Central memory CD8-positive, alpha-beta T cell (primary cell): ENCODE measurements at regions not wholly inside any gene's neighbourhood (a gene's known extent, or its start where the extent isn't known, plus 50 kb on each side); places are given as distances from the start of the nearest gene placed in this dataset.

ENCODE experiments used
- ATAC-seq: fragments of 150-1000 bp; cut with Tn5 transposase; replicated peaks from 2 replicates; pipeline ENCODE4 v1.10.0; 2022; ENCODE audit warnings: mild to moderate bottlenecking, moderate FRiP score, moderate number of reproducible peaks; ENCODE audit not compliant: poor library complexity, severe bottlenecking; ENCODE audit errors: extremely low read depth
- DNase-seq, 2 donors: peaks; one replicate each; pipeline ENCODE4 v3.0.0; 2021; ENCODE audit warnings: low spot score in 2 of 2
- H3K27ac Mint-ChIP-seq: one replicate; pipeline ENCODE4 v1.8.0; 2022; ENCODE audit warnings: low read depth, mild to moderate bottlenecking, moderate library complexity, mixed read lengths
- H3K27me3 Mint-ChIP-seq: one replicate; pipeline ENCODE4 v1.8.0; 2022; ENCODE audit warnings: mixed read lengths
- H3K36me3 Mint-ChIP-seq: one replicate; pipeline ENCODE4 v1.8.0; 2022; ENCODE audit warnings: mild to moderate bottlenecking, moderate library complexity, mixed read lengths; ENCODE audit not compliant: insufficient read depth
- H3K4me1 Mint-ChIP-seq: one replicate; pipeline ENCODE4 v1.8.0; 2022; ENCODE audit warnings: mixed read lengths
- H3K4me3 Mint-ChIP-seq: one replicate; pipeline ENCODE4 v1.8.0; 2022; ENCODE audit warnings: mild to moderate bottlenecking, moderate library complexity, mixed read lengths
- H3K9me3 Mint-ChIP-seq: one replicate; pipeline ENCODE4 v1.8.0; 2022; ENCODE audit warnings: mixed read lengths

GRCh38 chr5:61667525-61668218, 335.6 kb downstream of the ZSWIM6 start:
- H3K4me1 Mint-ChIP-seq: peaks cover 8% of the 10 kb centered on the region
- DNase-seq (no peak), ATAC-seq (no peak)
- H3K27ac Mint-ChIP-seq: no peak overlapping the region
- H3K9me3 Mint-ChIP-seq: no peaks in the 10 kb centered on the region
- H3K4me3 Mint-ChIP-seq: no peak overlapping the region
- H3K36me3 Mint-ChIP-seq: no peaks in the 10 kb centered on the region
- H3K27me3 Mint-ChIP-seq: peaks cover 31% of the 10 kb centered on the region

- Mint-ChIP-seq H3K4me1 (peaks cover 8% of the 10 kb centered on the region), H3K36me3 (no peaks in the 10 kb centered on the region), H3K27me3 (peaks cover 31% of the 10 kb centered on the region), H3K9me3 (no peaks in the 10 kb centered on the region), H3K4me3 (no peak overlapping the region), H3K27ac (no peak overlapping the region)
- ATAC-seq (no peak), DNase-seq (no peak)
These were observed 337.5 kb downstream of the ZSWIM6 start for GRCh38 chr5:61669531-61669930.

GRCh38 chr5:61670941-61671340, 338.9 kb downstream of the ZSWIM6 start:
- ATAC-seq (no peak), DNase-seq (no peak)
- Mint-ChIP-seq H3K4me3 (no peak overlapping the region), H3K9me3 (no peaks in the 10 kb centered on the region), H3K27me3 (peaks cover 34% of the 10 kb centered on the region), H3K27ac (no peak overlapping the region), H3K36me3 (no peaks in the 10 kb centered on the region), H3K4me1 (peaks cover 6% of the 10 kb centered on the region)

GRCh38 chr5:61673007-61673735, 341.1 kb downstream of the ZSWIM6 start:
- H3K27ac Mint-ChIP-seq: no peak overlapping the region
- no peaks in the 10 kb centered on the region for H3K9me3 Mint-ChIP-seq
- no peaks in the 10 kb centered on the region for H3K4me1 Mint-ChIP-seq
- peaks cover 30% of the 10 kb centered on the region for H3K27me3 Mint-ChIP-seq
- no peak overlapping the region for H3K4me3 Mint-ChIP-seq
- ATAC-seq: no peak
- H3K36me3 Mint-ChIP-seq: no peaks in the 10 kb centered on the region
- DNase-seq: no peak

- Mint-ChIP-seq H3K36me3 (no peaks in the 10 kb centered on the region), H3K27ac (no peak overlapping the region), H3K27me3 (peaks cover 35% of the 10 kb centered on the region), H3K9me3 (no peaks in the 10 kb centered on the region), H3K4me3 (no peak overlapping the region), H3K4me1 (no peaks in the 10 kb centered on the region)
- DNase-seq (no peak), ATAC-seq (no peak)
These were observed 342.3 kb downstream of the ZSWIM6 start for GRCh38 chr5:61674378-61674777.

- Mint-ChIP-seq H3K27me3 (peaks cover 35% of the 10 kb centered on the region), H3K9me3 (no peaks in the 10 kb centered on the region), H3K4me3 (no peak overlapping the region), H3K36me3 (no peaks in the 10 kb centered on the region), H3K27ac (no peak overlapping the region), H3K4me1 (no peaks in the 10 kb centered on the region)
- ATAC-seq: no peak
- DNase-seq: no peak
These were observed 343.1 kb downstream of the ZSWIM6 start for GRCh38 chr5:61675015-61675692.

- no peak for ATAC-seq
- no peaks in the 10 kb centered on the region for H3K9me3 Mint-ChIP-seq
- H3K27ac Mint-ChIP-seq: no peak overlapping the region
- no peaks in the 10 kb centered on the region for H3K36me3 Mint-ChIP-seq
- DNase-seq: no peak
- peaks cover 34% of the 10 kb centered on the region for H3K27me3 Mint-ChIP-seq
- H3K4me1 Mint-ChIP-seq: no peaks in the 10 kb centered on the region
- H3K4me3 Mint-ChIP-seq: no peak overlapping the region
These were observed 345.2 kb downstream of the ZSWIM6 start for GRCh38 chr5:61677220-61677619.

- Mint-ChIP-seq H3K4me3 (no peak overlapping the region), H3K27me3 (peaks cover 34% of the 10 kb centered on the region), H3K27ac (no peak overlapping the region), H3K36me3 (no peaks in the 10 kb centered on the region), H3K4me1 (no peaks in the 10 kb centered on the region), H3K9me3 (no peaks in the 10 kb centered on the region)
- DNase-seq: no peak
- no peak for ATAC-seq
These were observed 346.9 kb downstream of the ZSWIM6 start for GRCh38 chr5:61678966-61679365.

- Mint-ChIP-seq H3K9me3 (no peaks in the 10 kb centered on the region), H3K4me1 (no peaks in the 10 kb centered on the region), H3K36me3 (no peaks in the 10 kb centered on the region), H3K27ac (no peak overlapping the region), H3K4me3 (no peak overlapping the region), H3K27me3 (peaks cover 30% of the 10 kb centered on the region)
- ATAC-seq: no peak
- no peak for DNase-seq
These were observed 347.5 kb downstream of the ZSWIM6 start for GRCh38 chr5:61679562-61679961.

- no peak overlapping the region for H3K27ac Mint-ChIP-seq
- H3K9me3 Mint-ChIP-seq: no peaks in the 10 kb centered on the region
These were observed 348.2 kb downstream of the ZSWIM6 start for GRCh38 chr5:61680247-61680646.

GRCh38 chr5:61683148-61683547, 351.1 kb downstream of the ZSWIM6 start:
- Mint-ChIP-seq H3K27me3 (peaks cover 58% of the 10 kb centered on the region), H3K27ac (no peak overlapping the region), H3K4me1 (no peaks in the 10 kb centered on the region), H3K4me3 (no peak overlapping the region), H3K9me3 (no peaks in the 10 kb centered on the region), H3K36me3 (no peaks in the 10 kb centered on the region)
- ATAC-seq (no peak), DNase-seq (no peak)

More at GRCh38 chr5:61680247-61680646, 348.2 kb downstream of the ZSWIM6 start:
- Mint-ChIP-seq H3K27me3 (peaks cover 34% of the 10 kb centered on the region), H3K4me1 (no peaks in the 10 kb centered on the region), H3K36me3 (no peaks in the 10 kb centered on the region), H3K4me3 (no peak overlapping the region)
- ATAC-seq (no peak), DNase-seq (no peak)

- H3K27me3 Mint-ChIP-seq: peaks cover 58% of the 10 kb centered on the region
- no peak for DNase-seq
- H3K4me1 Mint-ChIP-seq: no peaks in the 10 kb centered on the region
- no peak overlapping the region for H3K27ac Mint-ChIP-seq
- no peaks in the 10 kb centered on the region for H3K36me3 Mint-ChIP-seq
- no peak overlapping the region for H3K4me3 Mint-ChIP-seq
- no peaks in the 10 kb centered on the region for H3K9me3 Mint-ChIP-seq
- ATAC-seq: no peak
These were observed 351.9 kb downstream of the ZSWIM6 start for GRCh38 chr5:61683926-61684325.
